GM18868 (cell line): ENCODE measurements at regions not wholly inside any gene's neighbourhood (a gene's known extent, or its start where the extent isn't known, plus 50 kb on each side); places are given as distances from the start of the nearest gene placed in this dataset.
"Not testable (repeated sequence)": the region's sequence is repeated elsewhere in the genome, so short reads cannot be mapped to it uniquely, and the experiment has no call there.

Experiments used
- ATAC-seq: cut with Tn5 transposase; IDR thresholded peaks from one replicate; pipeline ENCODE4 v1.9.1; 2021; ENCODE audit warnings: mild to moderate bottlenecking, moderate library complexity; ENCODE audit not compliant: unreplicated experiment

- not testable (repeated sequence) for ATAC-seq
Measured at GRCh38 chr14:87734577-87735360, 258.2 kb downstream of the GALC start.

DNA sequence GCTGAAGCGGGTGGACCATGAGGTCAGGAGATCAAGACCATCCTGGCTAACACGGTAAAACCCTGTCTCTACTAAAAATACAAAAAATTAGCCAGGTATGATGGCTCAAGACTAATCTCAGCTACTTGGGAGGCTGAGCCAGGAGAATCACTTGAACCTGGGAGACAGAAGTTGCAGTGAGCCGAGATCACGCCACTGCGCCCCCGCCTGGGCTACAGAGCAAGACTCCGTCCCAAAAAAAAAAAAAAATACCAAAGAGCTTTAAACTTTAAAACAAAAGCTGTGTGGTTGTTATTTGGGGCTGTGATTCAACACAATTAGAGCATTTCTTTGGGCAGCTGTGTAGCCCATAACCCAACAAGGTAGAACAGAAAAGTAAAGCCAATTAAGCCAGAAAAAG is 259.9 kb downstream of the GALC start:
- ATAC-seq, result not testable (repeated sequence)

DNA sequence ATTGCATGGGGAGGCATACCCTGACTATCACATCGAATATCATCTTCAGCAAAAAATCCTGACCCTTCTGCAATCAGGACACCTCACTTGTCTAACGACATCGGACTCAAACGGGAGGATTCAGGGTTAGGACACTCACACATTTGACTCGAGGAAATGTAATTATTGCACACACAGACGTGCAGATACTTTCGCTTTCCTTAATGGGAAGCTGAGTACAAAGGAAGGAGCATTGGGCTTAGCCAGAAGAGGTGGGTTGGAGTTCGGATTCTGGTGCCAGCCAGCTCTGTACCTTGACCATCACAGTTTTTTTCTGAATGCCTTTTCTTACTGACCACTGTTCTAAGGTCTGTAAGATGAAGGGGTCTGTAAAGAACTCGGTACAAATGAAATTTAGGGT is 260.4 kb downstream of the GALC start:
- ATAC-seq, result no peak

DNA sequence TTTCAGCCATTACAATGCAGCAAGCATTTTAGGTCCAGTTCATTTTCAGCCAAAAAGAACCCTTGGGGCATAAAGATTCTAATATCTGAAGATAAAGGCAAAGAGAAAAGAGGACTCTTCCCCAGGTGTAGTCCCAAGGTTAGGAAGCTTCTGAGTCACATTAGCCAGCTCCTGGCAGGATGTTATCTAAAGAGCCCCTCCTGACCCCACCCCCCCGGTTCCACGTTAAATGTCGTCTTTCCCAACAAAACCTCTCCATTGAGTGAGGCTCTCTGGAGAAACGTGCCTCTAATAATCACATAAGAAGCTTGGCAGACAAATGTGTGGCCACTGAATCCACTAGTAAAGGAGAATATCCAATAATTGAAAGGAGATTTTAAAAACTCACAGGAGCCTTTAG is 267.7 kb downstream of the GALC start:
- no peak for ATAC-seq

DNA sequence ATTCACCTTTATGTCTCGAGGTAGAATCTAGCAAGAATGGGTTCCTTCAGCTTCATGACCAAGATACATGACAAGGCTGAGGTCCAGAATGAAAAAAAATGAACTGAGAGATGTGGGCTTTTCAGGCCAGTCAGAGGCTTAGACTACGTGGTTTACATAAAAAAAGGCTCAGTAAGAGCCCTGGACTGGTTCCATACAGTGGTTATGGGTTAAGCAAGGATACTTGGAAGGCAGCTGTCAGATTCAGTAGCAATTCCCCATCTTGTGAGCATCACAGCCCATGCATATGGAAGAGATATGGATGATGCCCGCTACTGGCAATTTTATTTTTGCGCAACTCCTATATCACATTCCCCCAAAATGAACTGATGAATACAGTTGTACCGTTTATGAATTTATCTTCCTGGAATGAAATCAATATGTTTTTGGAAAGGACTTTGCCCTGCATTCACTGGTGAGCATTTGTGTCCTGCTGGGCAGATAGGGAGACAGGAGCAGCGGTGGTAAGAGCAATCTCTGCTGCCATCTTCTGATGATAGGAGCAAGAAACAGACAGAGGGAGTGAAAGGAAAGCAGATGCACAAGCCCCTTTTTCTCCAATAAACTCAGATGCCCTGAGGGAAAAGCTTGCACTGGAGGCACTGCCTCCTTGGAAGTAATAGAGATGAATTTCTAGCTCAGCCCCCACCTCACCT is 280.4 kb downstream of the GALC start:
- ATAC-seq, result no peak

DNA sequence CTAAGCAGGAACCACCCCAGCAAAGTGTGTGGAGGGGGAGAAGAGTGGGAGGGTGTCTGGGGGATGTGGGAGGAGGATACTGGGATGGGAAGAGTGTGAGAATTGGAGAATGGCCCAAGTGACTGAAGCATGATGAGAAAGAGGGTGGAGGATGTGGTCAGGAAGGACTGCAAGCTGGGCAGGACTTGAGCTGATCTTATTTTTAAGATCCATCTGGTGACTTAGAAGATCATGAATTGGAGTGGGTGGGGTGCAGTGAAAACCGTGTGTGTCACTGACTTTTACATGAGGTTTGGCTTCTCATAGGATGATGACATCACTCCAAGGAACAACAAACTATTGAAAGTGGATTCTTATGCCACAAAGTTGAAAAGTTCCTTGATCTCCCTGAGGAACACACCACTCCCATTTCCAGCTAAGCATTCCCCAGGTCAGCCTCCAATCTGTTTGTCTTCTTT is 287.5 kb downstream of the GALC start:
- no peak for ATAC-seq

DNA sequence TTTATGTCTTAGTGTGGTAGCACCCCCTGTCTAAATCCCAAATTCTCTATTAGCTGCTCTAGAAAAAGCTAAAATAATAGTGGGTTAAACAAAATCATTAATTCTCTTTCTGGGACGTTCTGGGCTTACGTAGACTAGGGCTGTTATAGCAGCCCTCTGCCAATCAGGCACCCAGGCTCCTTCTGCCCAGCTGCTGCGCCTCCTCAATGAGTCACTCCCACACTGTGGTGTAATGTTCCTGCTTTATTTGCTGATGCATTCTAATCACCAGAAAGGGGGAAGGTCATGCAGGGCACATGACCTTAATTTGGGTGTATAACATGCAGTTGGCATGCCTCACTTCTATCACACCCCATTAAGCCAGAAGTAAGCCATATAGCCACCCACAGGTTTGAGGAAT is 294.5 kb downstream of the GALC start:
- no peak for ATAC-seq

DNA sequence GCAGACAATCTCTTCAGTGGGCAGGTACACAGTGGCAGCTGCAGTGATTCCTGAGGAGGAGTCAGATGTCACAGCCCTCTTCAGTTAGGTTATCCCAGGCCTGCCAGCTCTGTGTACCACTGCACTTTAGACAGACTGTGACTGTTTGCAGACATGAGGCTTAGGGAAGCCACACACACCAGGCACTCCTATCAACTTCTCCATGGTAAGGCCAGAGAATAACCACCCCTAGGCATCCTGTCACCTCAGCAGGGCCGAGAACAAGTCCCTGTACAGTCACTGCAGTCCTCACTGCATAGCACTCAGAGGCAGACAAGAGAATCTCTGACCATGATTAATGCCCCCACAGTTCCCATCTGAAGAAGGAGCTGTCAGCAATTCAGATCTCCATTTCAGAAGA is 296.5 kb downstream of the GALC start:
- no peak for ATAC-seq

DNA sequence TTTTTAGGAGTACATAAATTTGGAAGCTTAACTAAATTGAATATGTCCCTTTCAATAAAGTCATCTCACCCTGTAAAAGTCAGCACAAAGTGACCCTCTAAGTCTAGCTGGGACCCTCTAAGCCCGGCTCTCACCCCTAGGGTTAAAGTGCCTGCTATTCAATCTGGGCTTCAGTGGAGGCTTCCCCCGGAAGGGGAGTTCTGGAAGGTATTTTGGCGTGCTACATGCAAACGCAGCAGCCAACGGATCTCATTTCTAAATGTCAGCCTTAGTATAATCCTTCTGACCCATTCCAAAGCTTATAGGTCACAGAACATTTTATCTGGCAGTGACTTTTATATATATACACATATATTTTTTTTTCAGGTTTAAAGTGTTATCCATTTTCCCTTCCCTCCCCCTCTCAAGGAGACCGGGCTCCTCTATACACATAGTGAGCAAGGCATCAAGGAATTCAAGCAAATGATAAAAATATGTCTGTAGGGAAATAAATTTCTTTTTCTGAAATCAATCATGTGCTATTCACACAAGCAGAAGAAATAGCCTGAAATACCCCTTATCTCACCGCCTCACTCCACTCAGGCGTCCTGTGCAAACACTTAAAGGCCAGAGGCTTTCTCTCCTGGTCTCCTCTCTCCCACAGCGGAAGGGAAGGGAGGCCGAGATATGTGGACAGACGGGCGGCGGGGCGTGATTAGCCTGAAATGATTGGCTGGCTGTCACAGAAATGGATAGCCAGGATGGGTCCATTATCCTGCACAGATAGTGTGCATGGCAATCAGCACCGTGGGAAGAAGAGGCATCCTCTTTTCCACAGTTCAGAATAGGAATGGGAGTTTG is 301.7 kb downstream of the GALC start:
- ATAC-seq, result no peak

DNA sequence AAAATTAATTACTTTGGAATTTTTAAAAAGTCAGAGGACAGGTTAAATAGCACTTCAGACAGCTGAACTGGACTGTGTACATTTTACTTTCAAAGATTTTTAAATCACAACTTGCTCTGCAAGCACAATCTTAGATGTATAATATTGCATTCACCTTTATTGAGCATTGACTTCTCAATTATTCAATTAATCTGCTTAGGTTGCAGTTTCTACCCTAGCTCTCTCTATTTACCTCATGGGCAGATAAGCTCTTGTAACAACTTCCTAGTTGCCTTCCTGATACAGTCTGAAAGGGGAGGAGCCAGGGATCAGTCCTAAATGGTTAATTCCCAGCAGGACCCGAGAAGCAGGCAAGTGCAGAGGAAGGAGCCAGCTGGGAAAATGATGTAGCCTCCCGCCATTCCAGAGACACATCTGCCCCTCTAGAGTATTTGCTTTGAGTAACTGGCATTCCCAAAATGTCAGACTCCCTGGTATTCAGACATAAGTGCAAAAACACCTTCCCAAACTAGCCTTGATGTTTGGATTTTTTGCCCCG is 302.8 kb downstream of the GALC start:
- no peak for ATAC-seq

GRCh38 chr14:87688524-87688923 is 304.5 kb downstream of the GALC start:
- ATAC-seq, result no peak

- ATAC-seq, result no peak
Measured at GRCh38 chr14:87687420-87687819, 305.6 kb downstream of the GALC start.

- ATAC-seq, result no peak
Measured at GRCh38 chr14:87686746-87687145, 306.2 kb downstream of the GALC start.

GRCh38 chr14:87679866-87680265 is 313.1 kb downstream of the GALC start:
- no peak for ATAC-seq

DNA sequence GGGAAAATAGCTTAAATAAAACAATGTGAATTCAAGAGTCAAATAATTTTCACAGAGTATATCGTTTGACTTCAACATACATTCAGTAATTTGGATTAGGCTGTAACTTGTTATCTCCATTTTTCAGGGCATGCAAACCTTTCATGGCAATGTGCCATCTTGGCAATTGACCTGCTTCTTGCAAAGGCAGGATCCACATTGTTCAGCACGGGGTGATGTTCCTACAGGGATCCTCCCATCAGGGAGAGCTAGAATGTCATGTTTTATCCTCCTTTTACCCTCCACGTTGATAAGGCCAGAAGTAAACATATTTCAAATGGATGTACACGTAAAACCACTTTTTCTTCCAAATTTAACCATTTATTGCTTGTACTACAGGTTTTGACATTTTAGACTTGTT is 314.4 kb downstream of the GALC start:
- no peak for ATAC-seq

DNA sequence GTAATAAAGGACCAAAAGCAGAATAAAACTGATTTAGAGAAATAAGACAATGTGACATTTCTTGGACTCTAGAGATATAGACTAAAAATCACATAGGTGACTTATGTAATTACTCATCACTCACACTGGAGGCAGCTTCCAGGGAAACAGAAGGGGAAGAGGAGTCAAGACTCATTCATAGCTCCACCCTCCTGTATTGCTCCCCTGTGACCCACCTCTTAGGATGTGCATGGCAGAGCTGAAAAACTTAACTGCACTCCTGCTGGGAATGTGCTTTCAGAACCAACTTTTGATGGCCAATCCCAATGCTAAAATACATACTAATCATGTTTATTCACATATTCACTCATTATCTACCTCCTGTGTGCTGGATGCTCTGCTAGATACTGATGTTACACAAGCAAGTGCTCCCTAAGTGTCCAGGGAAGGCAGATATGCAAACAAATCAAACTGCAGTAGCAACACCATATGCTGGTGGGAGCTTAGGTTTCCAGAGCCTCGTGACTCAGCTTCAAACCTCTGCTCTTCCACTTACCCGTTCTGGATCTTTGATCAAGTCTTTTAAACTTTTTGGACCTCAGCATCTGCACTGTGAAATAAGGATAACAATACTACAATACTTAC is 316.1 kb downstream of the GALC start:
- no peak for ATAC-seq

GRCh38 chr14:87667659-87668058 is 325.3 kb downstream of the GALC start:
- ATAC-seq, result no peak

- ATAC-seq, result no peak
Measured at GRCh38 chr14:87656315-87656714, 336.7 kb downstream of the GALC start.

GRCh38 chr14:87652278-87652677 is 340.7 kb downstream of the GALC start:
- no peak for ATAC-seq

DNA sequence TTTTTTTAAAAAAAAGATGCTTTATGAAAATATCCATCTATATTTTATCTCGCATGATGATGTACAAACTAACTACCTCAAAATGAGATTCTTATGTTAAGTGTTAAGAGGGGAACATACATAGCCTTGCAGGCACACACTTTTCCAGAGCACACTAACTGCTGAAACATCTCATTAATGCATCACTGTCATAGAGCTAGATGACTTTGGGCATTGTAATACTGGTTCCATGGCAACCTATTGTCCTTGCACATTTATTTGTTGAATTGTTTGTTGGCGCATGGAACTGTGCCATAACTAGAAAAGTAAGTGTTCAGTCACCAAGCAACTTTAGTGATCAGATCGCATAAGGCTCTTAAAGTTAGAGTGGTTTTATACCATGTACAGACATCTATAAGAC is 348.3 kb downstream of the GALC start:
- no peak for ATAC-seq

- no peak for ATAC-seq
Measured at GRCh38 chr14:87643005-87643404, 350.0 kb downstream of the GALC start.
